Gastrocnemius medialis (tissue), 4 donors: ENCODE measurements at regions not wholly inside any gene's neighbourhood (a gene's known extent, or its start where the extent isn't known, plus 50 kb on each side); places are given as distances from the start of the nearest gene placed in this dataset.

Source experiments
- ATAC-seq, 2 donors: fragments of 150-250 bp; one replicate each; pipeline ENCODE4 v1.9.1; 2016
- DNase-seq, 2 donors: peaks; one replicate each; pipeline ENCODE4 v3.0.0-alpha.2; 2019
- H3K27ac ChIP-seq, 4 donors: fragments of 200-600 bp; sonication (generic); 1 replicate in 1 of 4; 2 replicates in 3 of 4; pipeline ENCODE4 v1.5.1; 2016 to 2018; ENCODE audit warnings: mild to moderate bottlenecking in 2 of 4, moderate library complexity in 1 of 4
- H3K27me3 ChIP-seq, 3 donors: fragments of 200-600 bp; sonication (generic) in 2 of 3; 1 replicate in 1 of 3; 2 replicates in 2 of 3; pipeline versions ENCODE4 v1.5.1 to v1.6.0; 2016 to 2019; ENCODE audit warnings: mild to moderate bottlenecking in 1 of 3, moderate library complexity in 1 of 3
- H3K36me3 ChIP-seq, 2 donors: fragments of 200-600 bp; sonication (generic) in 1 of 2; one replicate each; pipeline ENCODE4 v1.5.1; 2017 to 2018
- H3K4me1 ChIP-seq, 2 donors: fragments of 200-600 bp; sonication (generic) in 1 of 2; one replicate each; pipeline ENCODE4 v1.5.1; 2016 to 2017; ENCODE audit warnings: mild to moderate bottlenecking in 2 of 2
- H3K4me3 ChIP-seq, 4 donors: fragments of 200-600 bp; sonication (generic) in 3 of 4; 1 replicate in 1 of 4; 2 replicates in 3 of 4; pipeline ENCODE4 v1.5.1; 2016 to 2019; ENCODE audit warnings: mild to moderate bottlenecking in 2 of 4
- H3K9me3 ChIP-seq, 3 donors: fragments of 200-600 bp; sonication (generic) in 2 of 3; 1 replicate in 1 of 3; 2 replicates in 2 of 3; pipeline ENCODE4 v1.5.1; 2016 to 2019
- POLR2A ChIP-seq, 2 donors: fragments of 450-650 bp; IDR thresholded peaks; one replicate each; pipeline ENCODE4 v1.6.1; 2017; ENCODE audit warnings: antibody characterized with exemption in 2 of 2, mild to moderate bottlenecking in 2 of 2, moderate library complexity in 2 of 2
- in situ Hi-C, 4 donors: fragments of 200-750 bp; cut with MboI; loops; one replicate each; pipeline versions ENCODE4 v1.15.0 to v1.8.0; 2017; ENCODE audit warnings: low sequenced_read_pairs in 4 of 4
- intact Hi-C: fragments of 100-400 bp; cut with DNase I; formaldehyde crosslinking; loops from one replicate; pipeline ENCODE4 v1.15.1; 2023; ENCODE audit warnings: low total_unique reads
- TF ChIP-seq, protein P1 (sequence below), 5 experiments: fragments of 450-650 bp in 3 of 5; fragments of 200-600 bp in 2 of 5; sonication (generic) in 2 of 5; IDR thresholded peaks in 4 of 5; conservative IDR thresholded peaks in 1 of 5; 1 replicate in 4 of 5; 2 replicates in 1 of 5; pipeline ENCODE4 v1.5.1; 2016 to 2019; ENCODE audit warnings: antibody characterized with exemption in 5 of 5, mild to moderate bottlenecking in 3 of 5, moderate library complexity in 3 of 5

DNA sequence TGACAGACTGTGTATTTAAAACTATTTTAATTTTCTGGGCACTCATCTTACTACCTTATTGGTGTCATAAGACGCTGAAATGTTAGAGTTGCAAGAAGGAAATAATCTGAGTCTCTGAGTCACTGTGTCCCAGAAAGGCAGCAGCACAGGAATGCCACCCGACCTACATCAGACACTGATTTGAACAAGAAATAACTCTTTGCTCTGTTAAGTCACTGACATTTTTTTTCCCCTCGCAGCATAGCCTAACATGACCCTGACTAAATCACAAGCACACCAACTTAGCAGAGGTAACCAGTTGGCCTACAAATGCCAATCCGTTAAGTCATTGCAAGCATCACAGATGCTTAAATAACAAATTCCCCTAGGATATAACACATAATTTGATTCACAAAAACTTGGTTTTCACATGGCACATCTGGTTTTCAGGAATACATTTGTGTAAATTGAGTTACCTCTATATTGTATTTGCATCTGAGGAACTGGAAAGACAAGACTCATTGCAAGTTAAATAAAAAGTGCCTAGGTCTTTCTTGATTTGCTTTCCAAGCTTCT is 349.1 kb downstream of the SEC16B start:
- no peak overlapping the region for H3K4me3 ChIP-seq
- TF ChIP-seq, protein P1, sequence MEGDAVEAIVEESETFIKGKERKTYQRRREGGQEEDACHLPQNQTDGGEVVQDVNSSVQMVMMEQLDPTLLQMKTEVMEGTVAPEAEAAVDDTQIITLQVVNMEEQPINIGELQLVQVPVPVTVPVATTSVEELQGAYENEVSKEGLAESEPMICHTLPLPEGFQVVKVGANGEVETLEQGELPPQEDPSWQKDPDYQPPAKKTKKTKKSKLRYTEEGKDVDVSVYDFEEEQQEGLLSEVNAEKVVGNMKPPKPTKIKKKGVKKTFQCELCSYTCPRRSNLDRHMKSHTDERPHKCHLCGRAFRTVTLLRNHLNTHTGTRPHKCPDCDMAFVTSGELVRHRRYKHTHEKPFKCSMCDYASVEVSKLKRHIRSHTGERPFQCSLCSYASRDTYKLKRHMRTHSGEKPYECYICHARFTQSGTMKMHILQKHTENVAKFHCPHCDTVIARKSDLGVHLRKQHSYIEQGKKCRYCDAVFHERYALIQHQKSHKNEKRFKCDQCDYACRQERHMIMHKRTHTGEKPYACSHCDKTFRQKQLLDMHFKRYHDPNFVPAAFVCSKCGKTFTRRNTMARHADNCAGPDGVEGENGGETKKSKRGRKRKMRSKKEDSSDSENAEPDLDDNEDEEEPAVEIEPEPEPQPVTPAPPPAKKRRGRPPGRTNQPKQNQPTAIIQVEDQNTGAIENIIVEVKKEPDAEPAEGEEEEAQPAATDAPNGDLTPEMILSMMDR (IDR thresholded peaks at IDR 0.05 in 4 of 5, conservative IDR thresholded peaks at IDR 0.05 in 1 of 5) = no peak
- no peak for TF ChIP-seq POLR2A (IDR thresholded peaks at IDR 0.05)
- H3K9me3 ChIP-seq = no peaks in the 10 kb centered on the region
- H3K27me3 ChIP-seq = no peaks in the 10 kb centered on the region
- peaks cover 10 to 14% of the 10 kb centered on the region in 2 donors for H3K4me1 ChIP-seq
- peak; percentile 96 to 97 for ATAC-seq
- DNase-seq = peak; percentile 59 to 60
- no peaks in the 10 kb centered on the region for H3K36me3 ChIP-seq
- in situ Hi-C loops = no loop called here
- intact Hi-C loops = no loop called here
- H3K27ac ChIP-seq = peak overlapping the region; percentile 38 to 64 (median 63)

DNA sequence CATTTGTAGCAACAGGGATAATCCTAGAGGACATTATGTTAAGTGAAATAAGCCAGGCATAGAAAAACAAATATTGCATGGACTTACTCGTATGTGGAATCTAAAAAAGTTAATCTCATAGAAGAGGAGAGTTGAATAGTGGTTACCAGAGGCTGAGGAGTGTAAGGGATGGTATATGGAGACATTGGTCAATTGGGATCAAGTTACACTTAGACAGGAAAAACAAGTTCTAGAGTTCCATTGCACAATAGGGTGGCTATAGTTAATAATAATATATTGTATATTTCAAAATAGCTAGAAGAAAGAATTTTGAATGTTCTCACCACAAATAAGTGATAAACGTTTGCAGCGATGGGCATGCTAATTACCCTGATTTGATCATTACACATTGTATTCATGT is 354.6 kb downstream of the SEC16B start:
- in situ Hi-C loops = no loop called here
- H3K27me3 ChIP-seq = no peaks in the 10 kb centered on the region
- intact Hi-C loops = no loop called here
- H3K27ac ChIP-seq = no peak overlapping the region
- no peaks in the 10 kb centered on the region for H3K9me3 ChIP-seq
- no peaks in the 10 kb centered on the region for H3K36me3 ChIP-seq
- peaks cover 2 to 3% of the 10 kb centered on the region in 2 donors for H3K4me1 ChIP-seq
- DNase-seq (no peak), ATAC-seq (no peak)
- TF ChIP-seq POLR2A (IDR thresholded peaks at IDR 0.05) = no peak
- H3K4me3 ChIP-seq = no peak overlapping the region

DNA sequence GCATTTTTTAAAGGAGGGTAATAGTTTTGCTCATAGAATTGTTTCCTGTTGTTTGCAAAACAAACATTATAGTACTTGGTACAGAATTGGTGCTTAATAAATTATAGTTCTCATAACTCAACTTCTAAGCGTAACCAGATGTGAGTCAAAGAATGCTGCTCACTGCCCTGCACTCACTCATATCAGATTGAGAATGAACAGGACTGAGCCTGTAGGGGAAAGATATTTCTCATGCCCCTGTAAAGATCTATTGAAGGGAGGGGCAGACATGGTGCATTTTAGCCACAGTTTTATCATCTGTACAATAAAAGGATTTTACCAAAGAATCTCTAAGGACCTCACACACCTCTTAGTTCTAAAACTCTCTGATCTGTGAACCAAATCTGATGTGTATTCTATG is 358.5 kb downstream of the SEC16B start:
- no peak for TF ChIP-seq POLR2A (IDR thresholded peaks at IDR 0.05)
- Histone ChIP-seq H3K27ac (no peak overlapping the region), H3K27me3 (no peaks in the 10 kb centered on the region), H3K4me1 (no peaks in the 10 kb centered on the region), H3K36me3 (no peaks in the 10 kb centered on the region), H3K9me3 (no peaks in the 10 kb centered on the region), H3K4me3 (no peak overlapping the region)
- DNase-seq (no peak), ATAC-seq (no peak)
- in situ Hi-C loops (no loop called here), intact Hi-C loops (no loop called here)

DNA sequence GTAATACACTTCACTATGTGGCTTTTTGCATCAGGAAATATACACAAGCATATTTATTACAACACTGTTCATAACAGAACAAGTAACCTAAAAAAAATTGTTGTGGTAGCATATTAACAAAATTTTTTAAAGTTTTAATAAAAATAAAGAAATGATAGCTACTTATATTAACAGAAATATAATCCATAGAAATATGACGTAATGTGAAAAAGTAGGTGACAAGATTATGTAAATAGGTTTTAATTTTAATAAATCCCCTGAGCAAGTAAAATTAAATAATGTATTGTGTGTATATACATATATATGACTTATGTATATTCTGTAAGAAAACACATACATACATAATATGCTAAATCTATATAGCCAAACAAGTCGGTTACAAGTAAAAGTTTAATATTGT is 359.9 kb downstream of the SEC16B start:
- in situ Hi-C loops = no loop called here
- DNase-seq (no peak), ATAC-seq (no peak)
- Histone ChIP-seq H3K36me3 (no peaks in the 10 kb centered on the region), H3K4me1 (no peaks in the 10 kb centered on the region), H3K9me3 (no peaks in the 10 kb centered on the region), H3K27ac (no peak overlapping the region), H3K27me3 (no peaks in the 10 kb centered on the region), H3K4me3 (no peak overlapping the region)
- intact Hi-C loops = no loop called here
- TF ChIP-seq, protein P1 (IDR thresholded peaks at IDR 0.05 in 4 of 5, conservative IDR thresholded peaks at IDR 0.05 in 1 of 5) = no peak
- TF ChIP-seq POLR2A (IDR thresholded peaks at IDR 0.05) = no peak

DNA sequence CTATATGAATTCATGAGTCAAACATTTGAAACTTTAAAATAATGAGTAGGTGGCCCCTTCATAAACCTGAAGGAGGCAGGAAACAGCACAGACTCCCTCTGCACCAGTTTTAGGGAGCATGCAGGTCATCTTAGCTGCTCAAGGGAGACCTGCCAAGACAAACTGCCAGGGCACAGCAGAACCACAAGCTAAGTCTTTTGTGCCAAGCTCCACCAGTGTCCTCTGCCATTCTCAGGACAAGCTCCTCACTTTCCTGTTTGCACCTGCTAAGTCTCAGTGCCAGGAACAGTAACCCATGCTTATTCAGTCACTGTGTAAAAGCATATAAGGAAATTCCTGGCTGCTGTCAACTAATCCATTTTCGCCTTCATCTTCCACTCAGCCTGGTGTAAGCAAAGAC is 368.9 kb downstream of the SEC16B start:
- DNase-seq (peak; percentile 86 to 87), ATAC-seq (peak; percentile 98 to 100)
- Histone ChIP-seq H3K27ac (peak overlapping the region in 3 of 4 donors; percentile 49 to 81 (median 71)), H3K9me3 (no peaks in the 10 kb centered on the region), H3K36me3 (no peaks in the 10 kb centered on the region), H3K27me3 (no peaks in the 10 kb centered on the region), H3K4me1 (peaks cover 14 to 23% of the 10 kb centered on the region in 2 donors), H3K4me3 (no peak overlapping the region)
- TF ChIP-seq, protein P1 (IDR thresholded peaks at IDR 0.05 in 4 of 5, conservative IDR thresholded peaks at IDR 0.05 in 1 of 5) = no peak
- no peak for TF ChIP-seq POLR2A (IDR thresholded peaks at IDR 0.05)
- intact Hi-C loops (no loop called here), in situ Hi-C loops (no loop called here)

DNA sequence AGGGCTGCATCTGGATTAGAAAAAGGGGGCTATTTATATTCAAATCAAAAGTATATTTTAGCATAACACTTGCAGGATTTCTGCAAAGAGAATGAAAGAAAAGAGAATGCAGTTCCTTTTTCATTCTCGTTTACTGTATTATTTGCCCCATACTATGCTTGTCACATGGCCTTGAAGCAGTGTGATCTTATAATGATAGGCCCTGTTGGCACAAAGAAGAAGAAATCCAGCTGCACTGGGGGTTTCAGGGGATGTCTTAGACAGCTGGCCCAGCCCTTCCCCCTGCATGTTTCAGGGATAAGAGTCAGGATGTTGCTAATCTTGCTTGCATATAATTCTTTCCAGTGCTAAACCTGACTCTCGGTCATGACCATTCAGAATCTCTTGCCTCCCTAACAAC is 369.5 kb downstream of the SEC16B start:
- no peaks in the 10 kb centered on the region for H3K36me3 ChIP-seq
- no peak for TF ChIP-seq POLR2A (IDR thresholded peaks at IDR 0.05)
- TF ChIP-seq, protein P1 (IDR thresholded peaks at IDR 0.05 in 4 of 5, conservative IDR thresholded peaks at IDR 0.05 in 1 of 5) = no peak
- intact Hi-C loops = no loop called here
- DNase-seq = no peak
- no peaks in the 10 kb centered on the region for H3K27me3 ChIP-seq
- H3K4me3 ChIP-seq = no peak overlapping the region
- ATAC-seq = peak in 1 of 2 donors; percentile 14
- peaks cover 14 to 23% of the 10 kb centered on the region in 2 donors for H3K4me1 ChIP-seq
- no peaks in the 10 kb centered on the region for H3K9me3 ChIP-seq
- in situ Hi-C loops = no loop called here
- H3K27ac ChIP-seq = peak overlapping the region in 3 of 4 donors; percentile 49 to 81 (median 71)
